Osteoblast (primary cell): ENCODE measurements at regions not wholly inside any gene's neighbourhood (a gene's known extent, or its start where the extent isn't known, plus 50 kb on each side); places are given as distances from the start of the nearest gene placed in this dataset.

Experiments
- DNase-seq: peaks from one replicate; pipeline ENCODE4 v3.0.0; 2011; ENCODE audit warnings: low spot score, mixed read lengths; ENCODE audit not compliant: insufficient read length; ENCODE audit errors: missing footprints
- H2AFZ ChIP-seq: 2 replicates; pipeline ENCODE4 v1.6.0; 2011; ENCODE audit warnings: mild to moderate bottlenecking, low read length
- H3K27ac ChIP-seq: 2 replicates; pipeline ENCODE4 v1.5.1; 2011; ENCODE audit warnings: mild to moderate bottlenecking, low read depth, low read length, moderate library complexity
- H3K27me3 ChIP-seq: 2 replicates; pipeline ENCODE4 v1.6.0; 2012; ENCODE audit warnings: mild to moderate bottlenecking, control low read depth, inconsistent platforms, low read length, moderate library complexity; ENCODE audit not compliant: insufficient read depth
- H3K36me3 ChIP-seq: 2 replicates; pipeline ENCODE4 v1.5.1; 2011; ENCODE audit warnings: mild to moderate bottlenecking, low read length, control low read depth, moderate library complexity; ENCODE audit not compliant: insufficient read depth
- H3K4me1 ChIP-seq: 2 replicates; pipeline ENCODE4 v1.5.1; 2011; ENCODE audit warnings: mild to moderate bottlenecking, low read length, control low read depth, moderate library complexity; ENCODE audit not compliant: insufficient read depth
- H3K4me2 ChIP-seq: 2 replicates; pipeline ENCODE4 v1.6.0; 2011; ENCODE audit warnings: mild to moderate bottlenecking, low read length; ENCODE audit not compliant: insufficient read depth
- H3K4me3 ChIP-seq: fragments of 200-600 bp; sonication (generic); 3 replicates; pipeline ENCODE4 v1.5.1; 2012; ENCODE audit warnings: mild to moderate bottlenecking, low read length, inconsistent platforms; ENCODE audit not compliant: insufficient read depth
- H3K79me2 ChIP-seq: 2 replicates; pipeline ENCODE4 v1.6.0; 2012; ENCODE audit warnings: mild to moderate bottlenecking, low read length, control low read depth, inconsistent platforms; ENCODE audit not compliant: insufficient read depth
- H3K9me3 ChIP-seq: 2 replicates; pipeline ENCODE4 v1.5.1; 2011; ENCODE audit warnings: low read depth, low read length, control low read depth
- H4K20me1 ChIP-seq: 2 replicates; pipeline ENCODE4 v1.6.0; 2012; ENCODE audit warnings: mild to moderate bottlenecking, low read length, control low read depth; ENCODE audit not compliant: insufficient read depth
- CTCF ChIP-seq: IDR thresholded peaks from 2 replicates; pipeline ENCODE4 v1.5.1; 2011; ENCODE audit warnings: mild to moderate bottlenecking, low read depth, low read length, moderate library complexity; ENCODE audit errors: extremely low read depth

DNA sequence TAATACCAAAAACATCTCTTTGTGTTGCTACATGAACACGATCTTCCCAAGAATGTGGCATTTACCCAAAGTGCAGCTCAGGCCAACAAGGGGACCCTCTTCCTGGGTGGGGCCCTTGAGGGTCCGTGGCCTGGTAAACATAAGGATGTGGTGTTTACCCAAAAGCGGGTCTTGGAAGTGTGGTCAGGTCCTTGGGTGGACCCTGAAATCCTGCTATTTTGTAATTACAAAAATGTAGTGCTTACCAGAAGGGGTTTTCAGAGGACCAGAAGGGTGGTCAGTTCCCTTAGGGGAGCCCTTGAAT is 87.8 kb upstream of the PRDM11 start:
- Histone ChIP-seq H3K27ac (no peak overlapping the region), H3K27me3 (peaks cover under 1% of the 10 kb centered on the region), H4K20me1 (no peaks in the 10 kb centered on the region), H3K4me1 (peaks cover 7% of the 10 kb centered on the region), H3K4me3 (no peak overlapping the region), H3K36me3 (no peaks in the 10 kb centered on the region), H3K4me2 (no peak overlapping the region), H3K9me3 (peaks cover 3% of the 10 kb centered on the region), H3K79me2 (no peaks in the 10 kb centered on the region), H2AFZ (no peak overlapping the region)
- no peak for DNase-seq
- TF ChIP-seq CTCF = no peak

- Histone ChIP-seq H3K9me3 (peaks cover 8% of the 10 kb centered on the region), H3K4me2 (no peak overlapping the region), H3K79me2 (no peaks in the 10 kb centered on the region), H4K20me1 (no peaks in the 10 kb centered on the region), H3K36me3 (no peaks in the 10 kb centered on the region), H3K4me3 (no peak overlapping the region), H3K27ac (no peak overlapping the region), H2AFZ (no peak overlapping the region), H3K27me3 (peaks cover 10% of the 10 kb centered on the region), H3K4me1 (peaks cover 7% of the 10 kb centered on the region)
- no peak for TF ChIP-seq CTCF
- no peak for DNase-seq
Observed at GRCh38 chr11:45060707-45061106, 85.7 kb upstream of the PRDM11 start.

DNA sequence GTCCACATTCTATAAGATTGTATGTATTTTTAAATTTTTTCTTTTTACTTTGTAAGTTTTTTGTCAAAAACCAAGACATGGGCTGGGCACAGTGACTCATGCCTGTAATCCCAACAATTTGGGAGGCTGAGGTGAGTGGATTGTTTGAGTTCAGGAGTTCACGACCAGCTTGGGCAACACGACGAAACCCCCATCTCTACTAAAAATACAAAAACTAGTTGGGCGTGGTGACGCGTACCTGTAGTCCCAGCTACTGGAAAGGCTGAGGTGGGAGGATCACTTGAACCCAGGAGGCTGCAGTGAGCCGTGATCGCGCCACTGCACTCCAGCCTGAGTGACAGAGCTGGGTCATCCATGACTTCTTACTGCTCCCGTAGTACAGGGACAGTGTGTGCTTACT is 84.8 kb upstream of the PRDM11 start:
- no peak for TF ChIP-seq CTCF
- H3K4me1 ChIP-seq = peaks cover 7% of the 10 kb centered on the region
- no peak overlapping the region for H2AFZ ChIP-seq
- H3K27ac ChIP-seq = no peak overlapping the region
- no peaks in the 10 kb centered on the region for H3K79me2 ChIP-seq
- no peak overlapping the region for H3K4me2 ChIP-seq
- H3K36me3 ChIP-seq = no peaks in the 10 kb centered on the region
- H4K20me1 ChIP-seq = no peaks in the 10 kb centered on the region
- DNase-seq = no peak
- H3K9me3 ChIP-seq = peaks cover 8% of the 10 kb centered on the region
- peaks cover 13% of the 10 kb centered on the region for H3K27me3 ChIP-seq
- no peak overlapping the region for H3K4me3 ChIP-seq

- Histone ChIP-seq H3K4me1 (peaks cover 7% of the 10 kb centered on the region), H2AFZ (no peak overlapping the region), H3K36me3 (no peaks in the 10 kb centered on the region), H3K4me3 (no peak overlapping the region), H4K20me1 (no peaks in the 10 kb centered on the region), H3K27me3 (peaks cover 13% of the 10 kb centered on the region), H3K79me2 (no peaks in the 10 kb centered on the region), H3K4me2 (no peak overlapping the region), H3K27ac (no peak overlapping the region), H3K9me3 (peaks cover 8% of the 10 kb centered on the region)
- DNase-seq = no peak
- TF ChIP-seq CTCF = no peak
Observed at GRCh38 chr11:45062115-45062514, 84.3 kb upstream of the PRDM11 start.
